GM23338 (cell line): ENCODE measurements at regions not wholly inside any gene's neighbourhood (a gene's known extent, or its start where the extent isn't known, plus 50 kb on each side); places are given as distances from the start of the nearest gene placed in this dataset.
A peak's percentile ranks its signal among the peaks of the same experiment; 100 is the strongest.

Source experiments
- ATAC-seq: fragments of 200-7000 bp; cut with Tn5 transposase; 3 replicates; pipeline ENCODE4 v1.9.1; 2020
- DNase-seq: peaks from one replicate; pipeline ENCODE4 v3.0.0-alpha.2; 2015; ENCODE audit warnings: low spot score
- H2AFZ ChIP-seq: fragments of 200-600 bp; sonication (generic); 2 replicates; pipeline ENCODE4 v1.8.0; 2016; ENCODE audit warnings: antibody characterized with exemption, mild to moderate bottlenecking, moderate library complexity
- H3F3A ChIP-seq: fragments of 200-600 bp; sonication (generic); replicated peaks from 2 replicates; pipeline ENCODE4 v1.8.0; 2017; ENCODE audit warnings: antibody characterized with exemption, mixed run types, low read depth
- H3K27ac ChIP-seq: fragments of 200-600 bp; sonication (generic); 2 replicates; pipeline ENCODE4 v1.6.1; 2016; ENCODE audit warnings: low read depth
- H3K27me3 ChIP-seq: fragments of 200-600 bp; sonication (generic); 2 replicates; pipeline ENCODE4 v1.8.0; 2016; ENCODE audit warnings: mild to moderate bottlenecking, mixed run types, moderate library complexity; ENCODE audit not compliant: insufficient read depth
- H3K36me3 ChIP-seq: fragments of 200-600 bp; sonication (generic); 2 replicates; pipeline ENCODE4 v1.8.0; 2016; ENCODE audit warnings: mild to moderate bottlenecking; ENCODE audit not compliant: insufficient read depth
- H3K4me1 ChIP-seq: fragments of 200-600 bp; sonication (generic); 2 replicates; pipeline ENCODE4 v1.8.0; 2016; ENCODE audit warnings: mild to moderate bottlenecking, moderate library complexity; ENCODE audit not compliant: insufficient read depth
- H3K4me2 ChIP-seq: fragments of 200-600 bp; sonication (generic); 2 replicates; pipeline ENCODE4 v1.7.1; 2017; ENCODE audit warnings: mixed run types
- H3K4me3 ChIP-seq: fragments of 200-600 bp; sonication (generic); 2 replicates; pipeline ENCODE4 v1.6.1; 2016; ENCODE audit warnings: mixed run types
- H3K79me2 ChIP-seq: fragments of 200-600 bp; sonication (generic); replicated peaks from 2 replicates; pipeline ENCODE4 v1.8.0; 2017; ENCODE audit warnings: mild to moderate bottlenecking; ENCODE audit not compliant: insufficient read depth
- H3K9me2 ChIP-seq: fragments of 200-600 bp; sonication (generic); 2 replicates; pipeline ENCODE4 v1.8.0; 2017; ENCODE audit not compliant: insufficient read depth
- H4K20me1 ChIP-seq: fragments of 200-600 bp; sonication (generic); replicated peaks from 2 replicates; pipeline ENCODE4 v1.8.0; 2017; ENCODE audit warnings: mild to moderate bottlenecking; ENCODE audit not compliant: insufficient read depth
- H3K27ac Mint-ChIP-seq: 2 replicates; pipeline ENCODE4 v1.8.0; 2020; ENCODE audit warnings: inconsistent platforms, mild to moderate bottlenecking, moderate library complexity, mixed read lengths
- H3K27me3 Mint-ChIP-seq: 3 replicates; pipeline ENCODE4 v1.8.0; 2022; ENCODE audit warnings: low read depth, mild to moderate bottlenecking, moderate library complexity, mixed read lengths, inconsistent platforms; ENCODE audit not compliant: insufficient read depth, poor library complexity
- H3K36me3 Mint-ChIP-seq: 3 replicates; pipeline ENCODE4 v1.8.0; 2021; ENCODE audit warnings: low read depth, mild to moderate bottlenecking, inconsistent platforms, moderate library complexity, mixed read lengths
- H3K4me1 Mint-ChIP-seq: 3 replicates; pipeline ENCODE4 v1.8.0; 2020; ENCODE audit warnings: mild to moderate bottlenecking, inconsistent platforms, mixed read lengths
- H3K4me3 Mint-ChIP-seq: 3 replicates; pipeline ENCODE4 v1.8.0; 2021; ENCODE audit warnings: moderate library complexity, mild to moderate bottlenecking, inconsistent platforms, mixed read lengths
- H3K9me3 Mint-ChIP-seq: 3 replicates; pipeline ENCODE4 v1.8.0; 2020; ENCODE audit warnings: moderate library complexity, mild to moderate bottlenecking, inconsistent platforms, mixed read lengths
- CREB1 ChIP-seq: fragments of 250-450 bp; sonication (Bioruptor Pico); IDR thresholded peaks from 2 replicates; pipeline ENCODE4 v1.5.0; 2020; ENCODE audit warnings: low read depth, mild to moderate bottlenecking, moderate library complexity
- EZH2 ChIP-seq: fragments of 200-600 bp; sonication (generic); IDR thresholded peaks from one replicate; pipeline ENCODE4 v1.8.0; 2017; ENCODE audit warnings: antibody characterized with exemption, mild to moderate bottlenecking, low read depth; ENCODE audit not compliant: unreplicated experiment
- EZH2phosphoT487 ChIP-seq: fragments of 200-600 bp; sonication (generic); IDR thresholded peaks from one replicate; pipeline ENCODE4 v1.8.1; 2018; ENCODE audit warnings: antibody characterized with exemption; ENCODE audit not compliant: unreplicated experiment
- NANOG ChIP-seq: IDR thresholded peaks from 2 replicates; pipeline ENCODE4 v1.6.1; 2016; ENCODE audit warnings: antibody characterized with exemption, borderline replicate concordance
- POLR2AphosphoS5 ChIP-seq: IDR thresholded peaks from 2 replicates; pipeline ENCODE4 v1.6.1; 2016; ENCODE audit warnings: antibody characterized with exemption, low read depth
- STAT1 ChIP-seq: IDR thresholded peaks from one replicate; pipeline ENCODE4 v1.6.1; 2016; ENCODE audit warnings: antibody characterized with exemption; ENCODE audit not compliant: unreplicated experiment
- ZNF331 ChIP-seq: fragments of 250-450 bp; sonication (Bioruptor Pico); IDR thresholded peaks from 2 replicates; pipeline ENCODE4 v1.5.0; 2020; ENCODE audit warnings: low read depth, mild to moderate bottlenecking, moderate library complexity
- ZNF462 ChIP-seq: fragments of 250-450 bp; sonication (Bioruptor Pico); IDR thresholded peaks from 2 replicates; pipeline ENCODE4 v1.5.0; 2020; ENCODE audit warnings: mild to moderate bottlenecking, moderate library complexity

DNA sequence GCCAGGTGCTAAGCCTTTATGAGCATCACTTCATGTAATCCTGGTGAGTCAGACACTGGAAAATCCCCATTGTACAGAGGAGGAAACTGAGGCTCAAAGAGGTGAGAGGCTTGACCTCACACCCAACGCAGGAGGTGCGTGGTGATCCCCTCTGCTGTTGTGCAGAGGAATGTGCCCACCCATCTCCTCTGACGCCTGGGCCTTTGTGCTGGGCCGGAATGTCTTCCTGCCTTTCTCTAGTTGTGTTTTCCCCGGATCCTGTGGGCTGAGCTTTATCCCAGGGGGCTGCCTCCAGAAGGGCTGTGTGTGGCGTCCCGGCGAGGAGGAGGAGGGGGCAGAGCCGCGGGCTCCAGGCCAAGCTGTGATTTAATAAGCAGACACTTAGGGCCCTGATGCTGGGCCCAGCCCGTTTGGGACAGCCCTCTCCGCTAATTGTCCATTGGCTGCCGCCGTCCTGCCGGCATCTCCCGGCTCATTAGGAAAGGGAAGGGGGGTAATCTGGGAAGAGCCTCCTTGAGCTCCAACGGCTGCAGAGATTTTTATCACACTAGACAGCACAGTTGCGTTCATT, 653.6 kb downstream of the MED13L start:
- H3K4me1 Mint-ChIP-seq, result no peaks in the 10 kb centered on the region

GRCh38 chr12:115623275-115623674, 654.2 kb downstream of the MED13L start:
- Histone ChIP-seq H2AFZ (peak overlapping the region; percentile 83), H3K4me1 (peaks cover 4% of the 10 kb centered on the region; the same call in 1 of the 2 replicates), H3F3A (no peaks in the 10 kb centered on the region), H3K79me2 (no peaks in the 10 kb centered on the region), H3K4me3 (no peak overlapping the region), H3K27ac (no peak overlapping the region), H3K36me3 (no peaks in the 10 kb centered on the region), H4K20me1 (no peaks in the 10 kb centered on the region), H3K4me2 (no peak overlapping the region), H3K9me2 (no peaks in the 10 kb centered on the region), H3K27me3 (no peaks in the 10 kb centered on the region)
- H3K4me1 Mint-ChIP-seq, result no peaks in the 10 kb centered on the region
- peaks cover 2% of the 10 kb centered on the region; the same call in 2 of the 3 replicates for H3K36me3 Mint-ChIP-seq
- H3K4me3 Mint-ChIP-seq, result no peak overlapping the region
- TF ChIP-seq EZH2 (no peak), POLR2AphosphoS5 (no peak)
- ATAC-seq (no peak), DNase-seq (no peak)
- no peak overlapping the region for H3K27ac Mint-ChIP-seq
- peaks cover 5% of the 10 kb centered on the region; the same call in 1 of the 3 replicates for H3K9me3 Mint-ChIP-seq
- peaks cover 3% of the 10 kb centered on the region for H3K27me3 Mint-ChIP-seq

More for the DNA sequence above, 653.6 kb downstream of the MED13L start:
- H3K4me3 Mint-ChIP-seq, result no peak overlapping the region
- peak overlapping the region; percentile 83 for H2AFZ ChIP-seq
- H3K27me3 ChIP-seq, result no peaks in the 10 kb centered on the region
- H3F3A ChIP-seq, result no peaks in the 10 kb centered on the region
- H4K20me1 ChIP-seq, result no peaks in the 10 kb centered on the region
- no peak overlapping the region for H3K27ac ChIP-seq
- H3K9me3 Mint-ChIP-seq, result peaks cover 5% of the 10 kb centered on the region; the same call in 1 of the 3 replicates
- no peaks in the 10 kb centered on the region for H3K36me3 ChIP-seq
- no peak overlapping the region for H3K4me2 ChIP-seq
- no peak overlapping the region for H3K27ac Mint-ChIP-seq
- no peak for TF ChIP-seq EZH2phosphoT487
- no peak overlapping the region for H3K4me3 ChIP-seq
- H3K79me2 ChIP-seq, result no peaks in the 10 kb centered on the region
- H3K27me3 Mint-ChIP-seq, result peaks cover 3% of the 10 kb centered on the region
- H3K36me3 Mint-ChIP-seq, result no peaks in the 10 kb centered on the region
- peaks cover 4% of the 10 kb centered on the region; the same call in 1 of the 2 replicates for H3K4me1 ChIP-seq
- peak; percentile 73 for ATAC-seq
- DNase-seq, result peak; percentile 59
- no peaks in the 10 kb centered on the region for H3K9me2 ChIP-seq

DNA sequence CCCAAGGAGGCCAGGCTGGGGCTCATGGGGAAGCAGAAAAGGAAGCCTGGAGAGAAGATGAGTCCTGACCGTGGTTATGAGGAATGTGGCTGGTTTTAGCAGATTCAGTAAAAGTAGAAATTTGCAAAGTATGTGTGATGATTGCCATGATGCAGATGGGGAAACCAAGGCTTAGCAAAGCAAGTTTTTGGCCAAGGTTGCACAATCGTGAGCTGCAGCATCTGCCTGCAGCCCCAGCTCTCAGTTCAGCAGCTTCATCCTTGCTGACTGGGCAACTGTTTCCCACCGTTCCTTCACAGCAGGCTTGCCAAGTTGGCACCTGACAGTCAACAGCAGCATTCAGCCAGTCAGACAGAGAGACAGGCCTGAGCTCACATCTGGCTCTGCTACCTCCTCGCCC, 656.7 kb downstream of the MED13L start:
- no peaks in the 10 kb centered on the region for H3K27me3 ChIP-seq
- H4K20me1 ChIP-seq, result no peaks in the 10 kb centered on the region
- Mint-ChIP-seq H3K27ac (no peak overlapping the region), H3K36me3 (peaks cover 3% of the 10 kb centered on the region; the same call in 2 of the 3 replicates), H3K27me3 (peaks cover 4% of the 10 kb centered on the region), H3K9me3 (peaks cover 12% of the 10 kb centered on the region; the same call in 2 of the 3 replicates), H3K4me1 (no peaks in the 10 kb centered on the region), H3K4me3 (no peak overlapping the region)
- H3K27ac ChIP-seq, result no peak overlapping the region
- no peak overlapping the region for H2AFZ ChIP-seq
- H3K4me3 ChIP-seq, result no peak overlapping the region
- no peaks in the 10 kb centered on the region for H3K36me3 ChIP-seq
- no peaks in the 10 kb centered on the region for H3K79me2 ChIP-seq
- H3K4me1 ChIP-seq, result peaks cover 4% of the 10 kb centered on the region; the same call in 1 of the 2 replicates
- H3F3A ChIP-seq, result no peaks in the 10 kb centered on the region
- DNase-seq (no peak), ATAC-seq (no peak)
- H3K4me2 ChIP-seq, result no peak overlapping the region
- H3K9me2 ChIP-seq, result no peaks in the 10 kb centered on the region
- TF ChIP-seq EZH2phosphoT487 (no peak), CREB1 (no peak), ZNF331 (CRISPR knock-in tag) (no peak), ZNF462 (no peak), NANOG (no peak), STAT1 (no peak), EZH2 (no peak)
